ENCODE measurements at regions not wholly inside any gene's neighbourhood (a gene's known extent, or its start where the extent isn't known, plus 50 kb on each side); places are given as distances from the start of the nearest gene placed in this dataset.
"Not testable (repeated sequence)": the region's sequence is repeated elsewhere in the genome, so short reads cannot be mapped to it uniquely, and the experiment has no call there.

DNA sequence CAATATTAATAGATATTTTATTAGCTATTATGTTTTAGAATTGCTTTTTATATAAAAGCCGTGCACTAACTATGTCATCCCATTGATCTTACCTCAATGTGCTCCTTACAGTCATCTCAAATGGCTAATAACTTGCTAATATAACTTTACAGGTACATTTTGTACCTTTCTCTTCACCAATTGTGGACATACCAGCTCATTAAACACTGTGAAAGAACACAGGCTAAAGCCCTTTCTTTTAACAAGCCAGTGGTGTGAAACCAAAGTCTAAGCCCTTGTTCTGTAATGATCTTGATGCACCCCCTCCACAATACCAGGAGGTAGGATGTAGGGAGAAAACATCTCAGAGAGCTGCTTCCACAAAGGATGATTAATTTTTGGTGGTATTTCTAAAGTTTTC is 675.3 kb upstream of the USP15 start:
- no peak overlapping the region for H3K27ac Mint-ChIP-seq
- ChIA-PET CTCF (no interaction called here), POLR2A (no interaction called here)
- H3K4me1 Mint-ChIP-seq: peaks cover 12% of the 10 kb centered on the region
- H3K27me3 Mint-ChIP-seq (ENCODE audit: low read depth): peaks cover 4% of the 10 kb centered on the region
- no peak for TF ChIP-seq ATF1 (CRISPR knock-in tag; IDR thresholded peaks at IDR 0.05)
- TF ChIP-seq NFYB (CRISPR knock-in tag; conservative IDR thresholded peaks at IDR 0.05; ENCODE audit: low read depth): no peak
- TF ChIP-seq, protein P1, sequence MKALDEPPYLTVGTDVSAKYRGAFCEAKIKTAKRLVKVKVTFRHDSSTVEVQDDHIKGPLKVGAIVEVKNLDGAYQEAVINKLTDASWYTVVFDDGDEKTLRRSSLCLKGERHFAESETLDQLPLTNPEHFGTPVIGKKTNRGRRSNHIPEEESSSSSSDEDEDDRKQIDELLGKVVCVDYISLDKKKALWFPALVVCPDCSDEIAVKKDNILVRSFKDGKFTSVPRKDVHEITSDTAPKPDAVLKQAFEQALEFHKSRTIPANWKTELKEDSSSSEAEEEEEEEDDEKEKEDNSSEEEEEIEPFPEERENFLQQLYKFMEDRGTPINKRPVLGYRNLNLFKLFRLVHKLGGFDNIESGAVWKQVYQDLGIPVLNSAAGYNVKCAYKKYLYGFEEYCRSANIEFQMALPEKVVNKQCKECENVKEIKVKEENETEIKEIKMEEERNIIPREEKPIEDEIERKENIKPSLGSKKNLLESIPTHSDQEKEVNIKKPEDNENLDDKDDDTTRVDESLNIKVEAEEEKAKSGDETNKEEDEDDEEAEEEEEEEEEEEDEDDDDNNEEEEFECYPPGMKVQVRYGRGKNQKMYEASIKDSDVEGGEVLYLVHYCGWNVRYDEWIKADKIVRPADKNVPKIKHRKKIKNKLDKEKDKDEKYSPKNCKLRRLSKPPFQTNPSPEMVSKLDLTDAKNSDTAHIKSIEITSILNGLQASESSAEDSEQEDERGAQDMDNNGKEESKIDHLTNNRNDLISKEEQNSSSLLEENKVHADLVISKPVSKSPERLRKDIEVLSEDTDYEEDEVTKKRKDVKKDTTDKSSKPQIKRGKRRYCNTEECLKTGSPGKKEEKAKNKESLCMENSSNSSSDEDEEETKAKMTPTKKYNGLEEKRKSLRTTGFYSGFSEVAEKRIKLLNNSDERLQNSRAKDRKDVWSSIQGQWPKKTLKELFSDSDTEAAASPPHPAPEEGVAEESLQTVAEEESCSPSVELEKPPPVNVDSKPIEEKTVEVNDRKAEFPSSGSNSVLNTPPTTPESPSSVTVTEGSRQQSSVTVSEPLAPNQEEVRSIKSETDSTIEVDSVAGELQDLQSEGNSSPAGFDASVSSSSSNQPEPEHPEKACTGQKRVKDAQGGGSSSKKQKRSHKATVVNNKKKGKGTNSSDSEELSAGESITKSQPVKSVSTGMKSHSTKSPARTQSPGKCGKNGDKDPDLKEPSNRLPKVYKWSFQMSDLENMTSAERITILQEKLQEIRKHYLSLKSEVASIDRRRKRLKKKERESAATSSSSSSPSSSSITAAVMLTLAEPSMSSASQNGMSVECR (CRISPR knock-in tag; IDR thresholded peaks at IDR 0.05; ENCODE audit: borderline replicate concordance): no peak
- TF ChIP-seq ZNF671 (CRISPR knock-in tag; IDR thresholded peaks at IDR 0.05): no peak
- no peak for TF ChIP-seq ESRRA (CRISPR knock-in tag; IDR thresholded peaks at IDR 0.05; ENCODE audit: borderline replicate concordance)
- TF ChIP-seq, protein P2, sequence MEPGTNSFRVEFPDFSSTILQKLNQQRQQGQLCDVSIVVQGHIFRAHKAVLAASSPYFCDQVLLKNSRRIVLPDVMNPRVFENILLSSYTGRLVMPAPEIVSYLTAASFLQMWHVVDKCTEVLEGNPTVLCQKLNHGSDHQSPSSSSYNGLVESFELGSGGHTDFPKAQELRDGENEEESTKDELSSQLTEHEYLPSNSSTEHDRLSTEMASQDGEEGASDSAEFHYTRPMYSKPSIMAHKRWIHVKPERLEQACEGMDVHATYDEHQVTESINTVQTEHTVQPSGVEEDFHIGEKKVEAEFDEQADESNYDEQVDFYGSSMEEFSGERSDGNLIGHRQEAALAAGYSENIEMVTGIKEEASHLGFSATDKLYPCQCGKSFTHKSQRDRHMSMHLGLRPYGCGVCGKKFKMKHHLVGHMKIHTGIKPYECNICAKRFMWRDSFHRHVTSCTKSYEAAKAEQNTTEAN (CRISPR knock-in tag; IDR thresholded peaks at IDR 0.05): no peak
- no peak for TF ChIP-seq ZNF396 (CRISPR knock-in tag; IDR thresholded peaks at IDR 0.05; ENCODE audit: borderline replicate concordance)
- TF ChIP-seq, protein P3, sequence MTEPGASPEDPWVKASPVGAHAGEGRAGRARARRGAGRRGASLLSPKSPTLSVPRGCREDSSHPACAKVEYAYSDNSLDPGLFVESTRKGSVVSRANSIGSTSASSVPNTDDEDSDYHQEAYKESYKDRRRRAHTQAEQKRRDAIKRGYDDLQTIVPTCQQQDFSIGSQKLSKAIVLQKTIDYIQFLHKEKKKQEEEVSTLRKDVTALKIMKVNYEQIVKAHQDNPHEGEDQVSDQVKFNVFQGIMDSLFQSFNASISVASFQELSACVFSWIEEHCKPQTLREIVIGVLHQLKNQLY (CRISPR knock-in tag; IDR thresholded peaks at IDR 0.05): no peak
- no peak for TF ChIP-seq OVOL2 (CRISPR knock-in tag; IDR thresholded peaks at IDR 0.05; ENCODE audit: borderline replicate concordance)
- no peak for TF ChIP-seq MXD4 (CRISPR knock-in tag; IDR thresholded peaks at IDR 0.05; ENCODE audit: borderline replicate concordance)
- TF ChIP-seq, protein P4, sequence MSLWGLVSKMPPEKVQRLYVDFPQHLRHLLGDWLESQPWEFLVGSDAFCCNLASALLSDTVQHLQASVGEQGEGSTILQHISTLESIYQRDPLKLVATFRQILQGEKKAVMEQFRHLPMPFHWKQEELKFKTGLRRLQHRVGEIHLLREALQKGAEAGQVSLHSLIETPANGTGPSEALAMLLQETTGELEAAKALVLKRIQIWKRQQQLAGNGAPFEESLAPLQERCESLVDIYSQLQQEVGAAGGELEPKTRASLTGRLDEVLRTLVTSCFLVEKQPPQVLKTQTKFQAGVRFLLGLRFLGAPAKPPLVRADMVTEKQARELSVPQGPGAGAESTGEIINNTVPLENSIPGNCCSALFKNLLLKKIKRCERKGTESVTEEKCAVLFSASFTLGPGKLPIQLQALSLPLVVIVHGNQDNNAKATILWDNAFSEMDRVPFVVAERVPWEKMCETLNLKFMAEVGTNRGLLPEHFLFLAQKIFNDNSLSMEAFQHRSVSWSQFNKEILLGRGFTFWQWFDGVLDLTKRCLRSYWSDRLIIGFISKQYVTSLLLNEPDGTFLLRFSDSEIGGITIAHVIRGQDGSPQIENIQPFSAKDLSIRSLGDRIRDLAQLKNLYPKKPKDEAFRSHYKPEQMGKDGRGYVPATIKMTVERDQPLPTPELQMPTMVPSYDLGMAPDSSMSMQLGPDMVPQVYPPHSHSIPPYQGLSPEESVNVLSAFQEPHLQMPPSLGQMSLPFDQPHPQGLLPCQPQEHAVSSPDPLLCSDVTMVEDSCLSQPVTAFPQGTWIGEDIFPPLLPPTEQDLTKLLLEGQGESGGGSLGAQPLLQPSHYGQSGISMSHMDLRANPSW (CRISPR knock-in tag; conservative IDR thresholded peaks at IDR 0.05; ENCODE audit: low read depth): no peak
- TF ChIP-seq, protein P5, sequence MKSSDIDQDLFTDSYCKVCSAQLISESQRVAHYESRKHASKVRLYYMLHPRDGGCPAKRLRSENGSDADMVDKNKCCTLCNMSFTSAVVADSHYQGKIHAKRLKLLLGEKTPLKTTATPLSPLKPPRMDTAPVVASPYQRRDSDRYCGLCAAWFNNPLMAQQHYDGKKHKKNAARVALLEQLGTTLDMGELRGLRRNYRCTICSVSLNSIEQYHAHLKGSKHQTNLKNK (CRISPR knock-in tag; IDR thresholded peaks at IDR 0.05): no peak
- peaks cover 43% of the 10 kb centered on the region for H3K9me3 Mint-ChIP-seq
- DNase-seq (ENCODE audit: low spot score): no peak
- no peak overlapping the region for H3K4me3 Mint-ChIP-seq
- peaks cover 26% of the 10 kb centered on the region for H3K36me3 Mint-ChIP-seq
- ATAC-seq: no peak

DNA sequence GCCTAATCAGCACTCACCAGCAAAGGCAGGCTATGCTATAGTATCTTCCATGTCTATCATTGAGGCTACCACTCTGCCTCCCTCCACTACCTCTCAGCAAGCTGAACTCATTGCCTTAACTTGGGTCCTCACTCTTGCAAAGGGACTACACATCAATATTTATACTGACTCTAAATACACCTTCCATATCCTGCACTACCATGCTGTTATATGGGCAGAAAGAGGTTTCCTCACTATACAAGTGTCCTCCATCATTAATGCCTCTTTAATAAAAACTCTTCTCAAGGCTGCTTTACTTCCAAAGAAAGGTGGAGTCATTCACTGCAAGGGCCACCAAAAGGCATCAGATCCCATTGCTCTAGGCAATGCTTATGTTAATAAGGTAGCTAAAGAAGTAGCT is 669.3 kb upstream of the USP15 start:
- H3K27me3 Mint-ChIP-seq (ENCODE audit: low read depth); DNase-seq (ENCODE audit: low spot score); CTCF ChIA-PET; ATAC-seq; H3K4me1 Mint-ChIP-seq; H3K27ac Mint-ChIP-seq; H3K4me3 Mint-ChIP-seq: not testable (repeated sequence)
- H3K36me3 Mint-ChIP-seq: peaks cover 56% of the 10 kb centered on the region
- POLR2A ChIA-PET: interaction anchor here (0.5 kb wide), 1 partner anchor 71 kb away, joined by 4 read pairs; no protein-coding TSS in a partner anchor
- peaks cover 71% of the 10 kb centered on the region for H3K9me3 Mint-ChIP-seq

DNA sequence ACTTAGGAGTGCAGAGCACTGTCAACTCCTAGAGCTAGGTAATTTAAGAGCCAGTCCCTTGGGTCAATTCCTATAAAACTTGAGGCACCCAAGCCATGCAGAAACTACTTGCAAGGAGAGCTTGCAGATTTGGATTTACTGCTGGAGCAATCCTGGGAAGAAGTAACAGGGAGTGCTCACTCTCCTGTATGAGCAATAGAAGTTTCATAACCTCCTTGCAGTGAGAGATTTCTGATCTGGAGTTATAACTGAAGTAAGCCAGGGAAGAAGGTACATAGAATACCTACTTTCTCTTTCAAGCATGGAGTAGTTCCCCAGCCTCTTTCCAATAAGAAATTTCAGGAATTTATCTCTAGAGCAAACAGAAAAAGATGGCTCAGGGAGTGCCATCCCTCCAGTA is 650.1 kb upstream of the USP15 start:
- DNase-seq (ENCODE audit: low spot score) (no peak), ATAC-seq (no peak)
- Mint-ChIP-seq H3K27ac (no peak overlapping the region), H3K4me1 (0 out of 2 replicates have a peak, but pooled peaks cover 3% of the 10 kb centered on the region), H3K36me3 (no peaks in the 10 kb centered on the region), H3K9me3 (peaks cover 16% of the 10 kb centered on the region), H3K27me3 (ENCODE audit: low read depth) (no peaks in the 10 kb centered on the region), H3K4me3 (no peak overlapping the region)
- CTCF ChIA-PET: no interaction called here
- POLR2A ChIA-PET: no interaction called here
- TF ChIP-seq TEAD1 (CRISPR knock-in tag; IDR thresholded peaks at IDR 0.05) (no peak), IRF2 (CRISPR knock-in tag; IDR thresholded peaks at IDR 0.05; ENCODE audit: borderline replicate concordance, low read depth) (no peak), FOXP1 (CRISPR knock-in tag; IDR thresholded peaks at IDR 0.05; ENCODE audit: borderline replicate concordance) (no peak), NR3C1 (CRISPR knock-in tag; conservative IDR thresholded peaks at IDR 0.05; ENCODE audit: low read depth) (no peak), GTF2I (CRISPR knock-in tag; conservative IDR thresholded peaks at IDR 0.05) (no peak)
- TF ChIP-seq, protein P6, sequence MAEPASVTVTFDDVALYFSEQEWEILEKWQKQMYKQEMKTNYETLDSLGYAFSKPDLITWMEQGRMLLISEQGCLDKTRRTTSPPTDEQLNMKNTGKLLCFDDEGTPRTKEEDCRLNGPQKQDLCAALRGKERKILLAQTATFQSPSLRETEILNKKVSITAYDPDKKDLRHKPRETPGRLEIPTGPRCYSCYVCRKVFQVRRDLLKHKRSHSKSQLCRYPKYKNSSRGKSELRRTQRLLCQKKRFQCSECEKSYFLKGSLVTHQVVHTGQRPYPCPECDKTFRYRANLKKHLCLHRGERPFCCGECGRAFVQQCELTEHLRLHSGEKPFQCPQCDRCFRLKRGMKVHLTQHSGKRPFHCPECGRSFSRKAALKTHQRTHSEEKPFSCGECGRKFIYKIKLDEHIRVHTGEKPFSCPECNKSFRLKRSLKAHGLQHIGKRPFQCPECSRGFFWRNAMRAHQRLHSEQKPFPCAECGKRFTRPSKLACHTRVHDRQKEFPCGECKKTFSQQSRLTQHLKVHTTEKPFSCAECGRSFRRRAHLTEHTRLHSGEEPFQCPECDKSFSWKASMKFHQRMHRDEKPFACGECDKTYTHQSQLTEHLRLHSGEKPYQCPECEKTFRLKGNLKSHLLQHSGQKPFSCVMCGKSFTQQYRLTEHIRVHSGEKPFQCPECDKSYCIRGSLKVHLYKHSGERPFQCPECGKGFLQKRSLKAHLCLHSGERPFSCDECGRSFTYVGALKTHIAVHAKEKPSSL (CRISPR knock-in tag; conservative IDR thresholded peaks at IDR 0.05): no peak
- TF ChIP-seq, protein P7, sequence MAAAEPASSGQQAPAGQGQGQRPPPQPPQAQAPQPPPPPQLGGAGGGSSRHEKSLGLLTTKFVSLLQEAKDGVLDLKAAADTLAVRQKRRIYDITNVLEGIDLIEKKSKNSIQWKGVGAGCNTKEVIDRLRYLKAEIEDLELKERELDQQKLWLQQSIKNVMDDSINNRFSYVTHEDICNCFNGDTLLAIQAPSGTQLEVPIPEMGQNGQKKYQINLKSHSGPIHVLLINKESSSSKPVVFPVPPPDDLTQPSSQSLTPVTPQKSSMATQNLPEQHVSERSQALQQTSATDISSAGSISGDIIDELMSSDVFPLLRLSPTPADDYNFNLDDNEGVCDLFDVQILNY (CRISPR knock-in tag; IDR thresholded peaks at IDR 0.05): no peak
